Karpas-422 (cell line): ENCODE measurements at regions not wholly inside any gene's neighbourhood (a gene's known extent, or its start where the extent isn't known, plus 50 kb on each side); places are given as distances from the start of the nearest gene placed in this dataset.
"Not testable (repeated sequence)": the region's sequence is repeated elsewhere in the genome, so short reads cannot be mapped to it uniquely, and the experiment has no call there.

Source experiments
- DNase-seq: peaks from one replicate; pipeline ENCODE4 v3.0.0-alpha.2; 2015
- H2AFZ ChIP-seq: fragments of 200-600 bp; sonication (generic); 2 replicates; pipeline ENCODE4 v1.6.1; 2014; ENCODE audit warnings: antibody characterized with exemption, low read length, mixed read lengths
- H3K27ac ChIP-seq: fragments of 200-600 bp; sonication (generic); 2 replicates; pipeline ENCODE4 v1.5.1; 2014; ENCODE audit warnings: mild to moderate bottlenecking, low read length, moderate library complexity
- H3K27me3 ChIP-seq: fragments of 200-600 bp; sonication (generic); 2 replicates; pipeline ENCODE4 v1.6.1; 2014; ENCODE audit warnings: low read length, mixed read lengths
- H3K36me3 ChIP-seq: fragments of 200-600 bp; sonication (generic); 2 replicates; pipeline ENCODE4 v1.6.1; 2014; ENCODE audit warnings: low read length, mixed read lengths; ENCODE audit not compliant: insufficient read depth
- H3K4me1 ChIP-seq: fragments of 200-600 bp; sonication (generic); 2 replicates; pipeline ENCODE4 v1.6.1; 2014; ENCODE audit warnings: mild to moderate bottlenecking, low read length, mixed read lengths
- H3K4me2 ChIP-seq: fragments of 200-600 bp; sonication (generic); 2 replicates; pipeline ENCODE4 v1.6.1; 2014; ENCODE audit warnings: low read length, low read depth, mild to moderate bottlenecking; ENCODE audit not compliant: poor library complexity, severe bottlenecking
- H3K4me3 ChIP-seq: fragments of 200-600 bp; sonication (generic); 2 replicates; pipeline ENCODE4 v1.5.1; 2014; ENCODE audit warnings: mild to moderate bottlenecking, antibody characterized with exemption, low read length, mixed read lengths
- H3K79me2 ChIP-seq: fragments of 200-600 bp; sonication (generic); 2 replicates; pipeline ENCODE4 v1.6.1; 2014; ENCODE audit warnings: mild to moderate bottlenecking, low read length, mixed read lengths
- H3K9ac ChIP-seq: fragments of 200-600 bp; sonication (generic); 2 replicates; pipeline ENCODE4 v1.6.0; 2014; ENCODE audit warnings: low read length
- H3K9me2 ChIP-seq: fragments of 200-600 bp; sonication (generic), shearing (Covaris generic); replicated peaks from 2 replicates; pipeline ENCODE4 v1.6.0; 2014; ENCODE audit warnings: mild to moderate bottlenecking, low read length, moderate library complexity; ENCODE audit not compliant: insufficient read depth
- H3K9me3 ChIP-seq: fragments of 300-700, 200-600 bp; sonication (generic); 2 replicates; pipeline ENCODE4 v1.6.1; 2014; ENCODE audit warnings: low read length, mixed read lengths
- H4K20me1 ChIP-seq: fragments of 200-600 bp; sonication (generic); 2 replicates; pipeline ENCODE4 v1.6.1; 2014; ENCODE audit warnings: mild to moderate bottlenecking, antibody characterized with exemption, low read length, low read depth; ENCODE audit not compliant: insufficient read depth

DNA sequence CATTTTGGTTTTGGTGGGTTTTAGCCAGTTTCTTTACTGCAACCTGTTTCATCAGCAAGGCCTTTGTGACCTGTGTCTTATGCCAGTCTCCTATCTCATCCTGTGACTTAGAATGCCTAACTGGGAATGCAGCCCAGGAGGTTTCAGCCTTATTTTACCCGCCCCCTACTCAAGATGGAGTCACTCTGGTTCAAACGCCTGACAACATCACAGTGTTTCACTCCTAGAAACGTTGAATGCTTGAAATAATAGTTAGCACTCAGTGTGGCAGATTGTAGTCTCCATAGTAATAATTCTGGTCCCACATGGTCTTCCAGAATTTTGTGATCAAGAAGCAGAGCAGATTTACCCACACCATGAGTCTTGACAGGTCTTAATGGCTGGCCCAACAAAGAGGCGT, 159.0 kb upstream of the TRIB2 start:
- H3K4me3 ChIP-seq: no peak overlapping the region

DNA sequence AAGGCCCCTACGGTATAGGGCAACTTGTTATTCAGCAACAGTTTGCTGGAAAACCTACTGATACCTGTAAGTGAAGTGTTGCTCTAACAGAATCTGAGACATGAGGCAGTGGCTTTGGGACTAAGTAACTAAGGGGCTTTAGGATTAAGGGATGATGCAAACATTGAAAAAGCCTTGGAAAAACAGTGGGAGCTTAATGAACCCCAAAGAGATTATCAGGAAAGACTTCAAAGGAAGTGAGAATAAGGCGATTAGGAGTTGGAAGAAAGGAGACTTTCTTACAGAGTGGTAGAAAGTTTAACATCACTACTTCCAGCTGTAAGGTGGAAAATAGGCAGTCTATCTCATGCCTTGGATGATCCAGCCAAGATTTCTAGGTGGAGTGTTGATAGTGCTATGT, 158.2 kb upstream of the TRIB2 start:
- H4K20me1 ChIP-seq: no peaks in the 10 kb centered on the region

More for the DNA sequence above, 159.0 kb upstream of the TRIB2 start:
- peaks cover 6% of the 10 kb centered on the region for H3K4me1 ChIP-seq
- H3K27me3 ChIP-seq: 0 out of 2 replicates have a peak, but pooled peaks cover 2% of the 10 kb centered on the region
- no peaks in the 10 kb centered on the region for H3K9me3 ChIP-seq
- H4K20me1 ChIP-seq: no peaks in the 10 kb centered on the region
- no peak for DNase-seq
- no peaks in the 10 kb centered on the region for H3K36me3 ChIP-seq
- no peak overlapping the region for H3K4me2 ChIP-seq
- H3K9me2 ChIP-seq: no peaks in the 10 kb centered on the region
- no peaks in the 10 kb centered on the region for H3K79me2 ChIP-seq
- no peak overlapping the region for H2AFZ ChIP-seq
- H3K9ac ChIP-seq: no peak overlapping the region
- H3K27ac ChIP-seq: no peak overlapping the region

DNA sequence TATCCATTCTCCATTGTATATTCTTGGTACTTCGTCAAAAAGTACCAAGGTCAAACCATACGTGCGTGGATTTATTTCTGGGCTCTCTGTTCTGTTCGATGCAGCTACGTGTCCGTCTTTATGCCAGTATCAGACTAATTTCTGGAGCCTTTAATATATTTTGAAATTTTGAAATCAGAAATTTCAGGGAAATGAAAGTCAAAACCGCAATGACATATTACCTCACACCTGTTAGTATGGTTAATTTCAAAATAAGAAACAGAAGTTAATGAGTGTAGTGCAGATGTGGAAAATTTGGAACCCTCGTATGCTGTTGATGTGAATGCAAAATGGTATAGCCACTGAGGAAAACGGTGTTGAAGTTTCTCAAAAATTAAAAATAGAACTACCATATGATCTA, 156.1 kb upstream of the TRIB2 start:
- no peaks in the 10 kb centered on the region for H3K9me2 ChIP-seq
- H3K79me2 ChIP-seq: no peaks in the 10 kb centered on the region
- H4K20me1 ChIP-seq: no peaks in the 10 kb centered on the region
- H3K9me3 ChIP-seq: no peaks in the 10 kb centered on the region
- H3K4me3 ChIP-seq: no peak overlapping the region
- H3K27me3 ChIP-seq: 0 out of 2 replicates have a peak, but pooled peaks cover 2% of the 10 kb centered on the region
- H3K27ac ChIP-seq: no peak overlapping the region
- H3K36me3 ChIP-seq: no peaks in the 10 kb centered on the region
- no peak overlapping the region for H2AFZ ChIP-seq
- no peak overlapping the region for H3K9ac ChIP-seq
- H3K4me1 ChIP-seq: peaks cover 6% of the 10 kb centered on the region
- no peak overlapping the region for H3K4me2 ChIP-seq
- DNase-seq: no peak

More for the DNA sequence above, 158.2 kb upstream of the TRIB2 start:
- Histone ChIP-seq H3K9me2 (no peaks in the 10 kb centered on the region), H3K4me1 (peaks cover 6% of the 10 kb centered on the region), H2AFZ (no peak overlapping the region), H3K27ac (no peak overlapping the region), H3K4me2 (no peak overlapping the region), H3K4me3 (no peak overlapping the region), H3K79me2 (no peaks in the 10 kb centered on the region), H3K36me3 (no peaks in the 10 kb centered on the region), H3K27me3 (0 out of 2 replicates have a peak, but pooled peaks cover 2% of the 10 kb centered on the region), H3K9ac (no peak overlapping the region), H3K9me3 (no peaks in the 10 kb centered on the region)
- DNase-seq: no peak

GRCh38 chr2:12567411-12567810, 149.3 kb upstream of the TRIB2 start:
- H3K4me1 ChIP-seq: no peaks in the 10 kb centered on the region
- H2AFZ ChIP-seq: no peak overlapping the region
- H3K9ac ChIP-seq: no peak overlapping the region
- H3K4me3 ChIP-seq: no peak overlapping the region
- H3K4me2 ChIP-seq: no peak overlapping the region
- no peaks in the 10 kb centered on the region for H4K20me1 ChIP-seq
- no peaks in the 10 kb centered on the region for H3K36me3 ChIP-seq
- no peaks in the 10 kb centered on the region for H3K27me3 ChIP-seq
- DNase-seq: no peak
- no peaks in the 10 kb centered on the region for H3K79me2 ChIP-seq
- no peaks in the 10 kb centered on the region for H3K9me3 ChIP-seq
- no peak overlapping the region for H3K27ac ChIP-seq
- no peaks in the 10 kb centered on the region for H3K9me2 ChIP-seq

DNA sequence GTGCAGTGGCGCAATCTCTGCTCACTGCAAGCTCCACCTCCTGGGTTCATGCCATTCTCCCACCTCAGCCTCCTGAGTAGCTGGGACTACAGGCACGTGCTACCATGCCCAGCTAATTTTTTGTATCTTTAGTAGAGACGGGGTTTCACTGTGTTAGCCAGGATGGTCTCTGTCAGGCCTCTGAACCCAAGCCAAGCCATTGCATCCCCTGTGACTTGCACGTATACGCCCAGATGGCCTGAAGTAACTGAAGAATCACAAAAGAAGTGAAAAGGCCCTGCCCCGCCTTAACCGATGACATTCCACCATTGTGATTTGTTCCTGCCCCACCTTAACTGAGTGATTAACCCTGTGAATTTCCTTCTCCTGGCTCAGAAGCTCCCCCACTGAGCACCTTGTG, 147.2 kb upstream of the TRIB2 start:
- not testable (repeated sequence) for H3K9me3 ChIP-seq, H2AFZ ChIP-seq, H3K79me2 ChIP-seq, H3K27me3 ChIP-seq, H3K4me3 ChIP-seq, H3K9ac ChIP-seq, H3K4me2 ChIP-seq, H3K4me1 ChIP-seq, H3K36me3 ChIP-seq, DNase-seq, H4K20me1 ChIP-seq, H3K27ac ChIP-seq, H3K9me2 ChIP-seq

DNA sequence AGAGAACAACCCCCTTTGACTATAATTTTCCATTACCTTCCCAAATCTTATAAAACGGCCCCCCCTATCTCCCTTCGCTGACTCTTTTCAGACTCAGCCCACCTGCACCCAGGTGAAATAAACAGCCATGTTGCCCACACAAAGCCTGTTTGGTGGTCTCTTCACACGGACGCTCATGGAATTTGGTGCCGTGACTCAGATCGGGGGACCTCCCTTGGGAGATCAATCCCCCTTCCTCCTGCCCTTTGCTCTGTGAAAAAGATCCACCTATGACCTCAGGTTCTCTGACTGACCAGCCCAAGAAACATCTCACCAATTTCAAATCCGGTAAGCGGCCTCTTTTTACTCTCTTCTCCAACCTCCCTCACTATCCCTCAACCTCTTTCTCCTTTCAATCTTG, 146.8 kb upstream of the TRIB2 start:
- H3K4me3 ChIP-seq, H3K4me1 ChIP-seq, H3K27me3 ChIP-seq, H3K79me2 ChIP-seq, H3K9me2 ChIP-seq, H3K9ac ChIP-seq, DNase-seq, H3K27ac ChIP-seq, H3K4me2 ChIP-seq, H4K20me1 ChIP-seq, H2AFZ ChIP-seq, H3K36me3 ChIP-seq, H3K9me3 ChIP-seq: not testable (repeated sequence)

DNA sequence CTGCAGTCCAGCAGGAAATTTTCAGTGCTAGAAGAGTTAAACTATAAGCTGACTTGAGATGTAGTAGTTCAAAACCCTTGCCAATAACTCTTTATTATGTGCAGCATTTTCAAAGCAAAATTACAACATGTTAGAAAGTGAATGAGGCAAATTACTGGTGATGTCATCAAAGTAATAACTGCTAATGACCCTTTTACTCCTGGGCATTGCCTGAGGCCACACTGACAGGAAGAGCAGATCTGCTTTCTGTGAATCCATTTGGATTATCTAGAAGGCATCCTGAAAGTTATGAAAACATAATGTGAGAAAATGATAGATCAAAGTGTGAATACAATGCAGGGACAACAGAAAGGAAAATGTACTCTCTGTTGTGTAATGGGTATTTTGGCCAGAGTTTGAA, 139.6 kb upstream of the TRIB2 start:
- Histone ChIP-seq H3K36me3 (no peaks in the 10 kb centered on the region), H3K9me2 (no peaks in the 10 kb centered on the region), H2AFZ (no peak overlapping the region), H3K27me3 (no peaks in the 10 kb centered on the region), H3K79me2 (no peaks in the 10 kb centered on the region), H3K27ac (no peak overlapping the region), H3K9me3 (no peaks in the 10 kb centered on the region), H3K4me2 (no peak overlapping the region), H3K9ac (no peak overlapping the region), H3K4me1 (no peaks in the 10 kb centered on the region), H3K4me3 (no peak overlapping the region), H4K20me1 (no peaks in the 10 kb centered on the region)
- DNase-seq: no peak

- no peaks in the 10 kb centered on the region for H3K9me2 ChIP-seq
- no peaks in the 10 kb centered on the region for H3K36me3 ChIP-seq
- H3K4me2 ChIP-seq: no peak overlapping the region
- DNase-seq: no peak
- H3K9me3 ChIP-seq: no peaks in the 10 kb centered on the region
- H3K79me2 ChIP-seq: no peaks in the 10 kb centered on the region
- H3K27ac ChIP-seq: no peak overlapping the region
- no peaks in the 10 kb centered on the region for H3K4me1 ChIP-seq
- no peak overlapping the region for H3K9ac ChIP-seq
- no peak overlapping the region for H2AFZ ChIP-seq
- no peaks in the 10 kb centered on the region for H3K27me3 ChIP-seq
- no peak overlapping the region for H3K4me3 ChIP-seq
- H4K20me1 ChIP-seq: no peaks in the 10 kb centered on the region
Observed at GRCh38 chr2:12577567-12578253, 139.0 kb upstream of the TRIB2 start.
